Activated CD8-positive, alpha-beta T cell treated with anti-CD3 and anti-CD28 coated beads for 36 hours (primary cell): ENCODE measurements at regions not wholly inside any gene's neighbourhood (a gene's known extent, or its start where the extent isn't known, plus 50 kb on each side); places are given as distances from the start of the nearest gene placed in this dataset.

Source experiments
- ATAC-seq: fragments of 200-7000 bp; cut with Tn5 transposase; one replicate; pipeline ENCODE4 v1.10.0; 2021; ENCODE audit warnings: mild to moderate bottlenecking, moderate library complexity
- CTCF ChIA-PET: fragments of 350-600 bp; sonication (Branson Sonifier 250); formaldehyde crosslinking; loops from one replicate; lab custom pipeline; 2021; ENCODE audit warnings: antibody characterized with exemption; lab: Charles Lee
- POLR2A ChIA-PET: fragments of 350-600 bp; sonication (Branson Sonifier 250); formaldehyde crosslinking; loops from one replicate; lab custom pipeline; 2021; ENCODE audit warnings: antibody characterized with exemption; lab: Charles Lee
- DNase-seq: peaks from one replicate; pipeline ENCODE4 v3.0.0-alpha.2; 2020
- H3K27ac Mint-ChIP-seq: one replicate; pipeline ENCODE4 v1.8.0; 2021; ENCODE audit warnings: mild to moderate bottlenecking, mixed read lengths
- H3K27me3 Mint-ChIP-seq: one replicate; pipeline ENCODE4 v1.8.0; 2021; ENCODE audit warnings: mixed read lengths
- H3K36me3 Mint-ChIP-seq: one replicate; pipeline ENCODE4 v1.8.0; 2021; ENCODE audit warnings: low read depth, mixed read lengths
- H3K4me1 Mint-ChIP-seq: one replicate; pipeline ENCODE4 v1.8.0; 2021; ENCODE audit warnings: low read depth, mixed read lengths
- H3K4me3 Mint-ChIP-seq: one replicate; pipeline ENCODE4 v1.8.0; 2021; ENCODE audit warnings: mild to moderate bottlenecking, moderate library complexity, mixed read lengths
- H3K9me3 Mint-ChIP-seq: one replicate; pipeline ENCODE4 v1.8.0; 2021; ENCODE audit warnings: mixed read lengths
- intact Hi-C: fragments of 100-400 bp; cut with micrococcal nuclease; formaldehyde crosslinking; loops from one replicate; pipeline ENCODE4 v1.10.0; 2022
- TF ChIP-seq, protein P1 (sequence below): fragments of 200-600 bp; IDR thresholded peaks from one replicate; pipeline ENCODE4 v1.8.0; 2022; ENCODE audit warnings: antibody characterized with exemption, mild to moderate bottlenecking

GRCh38 chr5:51890435-51891116 is 507.3 kb downstream of the ISL1 start:
- Mint-ChIP-seq H3K27me3 (no peaks in the 10 kb centered on the region), H3K4me1 (no peaks in the 10 kb centered on the region), H3K27ac (no peak overlapping the region), H3K36me3 (no peaks in the 10 kb centered on the region), H3K9me3 (no peaks in the 10 kb centered on the region), H3K4me3 (no peak overlapping the region)
- intact Hi-C loops, result no loop called here
- no peak for DNase-seq
- ATAC-seq, result no peak
- TF ChIP-seq, protein P1, sequence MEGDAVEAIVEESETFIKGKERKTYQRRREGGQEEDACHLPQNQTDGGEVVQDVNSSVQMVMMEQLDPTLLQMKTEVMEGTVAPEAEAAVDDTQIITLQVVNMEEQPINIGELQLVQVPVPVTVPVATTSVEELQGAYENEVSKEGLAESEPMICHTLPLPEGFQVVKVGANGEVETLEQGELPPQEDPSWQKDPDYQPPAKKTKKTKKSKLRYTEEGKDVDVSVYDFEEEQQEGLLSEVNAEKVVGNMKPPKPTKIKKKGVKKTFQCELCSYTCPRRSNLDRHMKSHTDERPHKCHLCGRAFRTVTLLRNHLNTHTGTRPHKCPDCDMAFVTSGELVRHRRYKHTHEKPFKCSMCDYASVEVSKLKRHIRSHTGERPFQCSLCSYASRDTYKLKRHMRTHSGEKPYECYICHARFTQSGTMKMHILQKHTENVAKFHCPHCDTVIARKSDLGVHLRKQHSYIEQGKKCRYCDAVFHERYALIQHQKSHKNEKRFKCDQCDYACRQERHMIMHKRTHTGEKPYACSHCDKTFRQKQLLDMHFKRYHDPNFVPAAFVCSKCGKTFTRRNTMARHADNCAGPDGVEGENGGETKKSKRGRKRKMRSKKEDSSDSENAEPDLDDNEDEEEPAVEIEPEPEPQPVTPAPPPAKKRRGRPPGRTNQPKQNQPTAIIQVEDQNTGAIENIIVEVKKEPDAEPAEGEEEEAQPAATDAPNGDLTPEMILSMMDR, result no peak
- CTCF ChIA-PET, result no interaction called here
- POLR2A ChIA-PET, result no interaction called here

DNA sequence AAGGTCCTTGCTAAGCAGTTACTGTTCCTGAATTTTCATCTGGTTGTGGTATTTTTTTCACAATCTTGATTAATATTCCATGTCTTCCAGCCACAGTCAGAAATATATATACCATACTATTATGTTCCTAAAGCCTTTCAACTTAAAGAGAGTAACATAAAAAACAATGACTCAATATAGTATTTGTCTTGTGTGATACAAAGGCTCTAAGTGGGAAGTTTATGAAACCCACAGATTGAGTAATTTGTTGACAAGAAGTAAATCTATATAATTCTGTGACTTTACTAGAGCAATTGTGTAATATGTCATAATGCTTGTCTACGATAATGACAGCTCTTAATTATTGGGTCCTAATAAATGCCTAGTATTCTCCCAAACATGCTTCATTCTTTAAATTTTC is 509.4 kb downstream of the ISL1 start:
- no peaks in the 10 kb centered on the region for H3K4me1 Mint-ChIP-seq
- ChIA-PET POLR2A (no interaction called here), CTCF (interaction anchor here (1.2 kb wide), 1 partner anchor 930 kb away, joined by 3 read pairs; no protein-coding TSS in a partner anchor)
- intact Hi-C loops, result no loop called here
- H3K27me3 Mint-ChIP-seq, result no peaks in the 10 kb centered on the region
- H3K36me3 Mint-ChIP-seq, result no peaks in the 10 kb centered on the region
- H3K27ac Mint-ChIP-seq, result no peak overlapping the region
- TF ChIP-seq, protein P1, result no peak
- no peak overlapping the region for H3K4me3 Mint-ChIP-seq
- no peak for DNase-seq
- H3K9me3 Mint-ChIP-seq, result peaks cover 2% of the 10 kb centered on the region
- no peak for ATAC-seq

GRCh38 chr5:51895834-51896233 is 512.6 kb downstream of the ISL1 start:
- H3K27ac Mint-ChIP-seq, result no peak overlapping the region
- H3K9me3 Mint-ChIP-seq, result peaks cover 6% of the 10 kb centered on the region
- CTCF ChIA-PET, result no interaction called here
- no peaks in the 10 kb centered on the region for H3K4me1 Mint-ChIP-seq
- intact Hi-C loops, result no loop called here
- TF ChIP-seq, protein P1, result no peak
- no peaks in the 10 kb centered on the region for H3K36me3 Mint-ChIP-seq
- no peak for ATAC-seq
- no peak overlapping the region for H3K4me3 Mint-ChIP-seq
- POLR2A ChIA-PET, result no interaction called here
- no peaks in the 10 kb centered on the region for H3K27me3 Mint-ChIP-seq
- DNase-seq, result no peak

DNA sequence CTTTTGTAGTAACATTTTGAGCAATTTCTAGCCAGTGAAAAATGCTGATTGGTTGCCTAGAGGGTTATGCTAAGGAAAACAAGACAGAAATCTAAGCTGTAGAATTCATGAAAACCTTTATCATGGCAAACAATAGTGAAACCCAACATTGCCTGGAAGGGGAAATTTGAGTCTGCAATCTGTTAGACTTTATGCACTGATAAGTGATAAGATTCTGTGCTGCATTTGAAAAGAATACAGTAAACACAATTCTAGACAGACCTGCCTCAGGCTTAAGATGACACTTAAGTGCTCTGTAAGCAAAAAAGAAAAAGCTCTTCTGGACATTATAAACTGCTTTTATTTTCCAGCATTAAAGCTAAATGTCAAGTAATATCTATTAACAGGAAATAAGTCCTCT is 519.3 kb downstream of the ISL1 start:
- TF ChIP-seq, protein P1, result no peak
- intact Hi-C loops, result no loop called here
- H3K36me3 Mint-ChIP-seq, result no peaks in the 10 kb centered on the region
- POLR2A ChIA-PET, result no interaction called here
- no peaks in the 10 kb centered on the region for H3K4me1 Mint-ChIP-seq
- no peak overlapping the region for H3K27ac Mint-ChIP-seq
- CTCF ChIA-PET, result no interaction called here
- H3K4me3 Mint-ChIP-seq, result no peak overlapping the region
- H3K27me3 Mint-ChIP-seq, result no peaks in the 10 kb centered on the region
- ATAC-seq, result no peak
- peaks cover 4% of the 10 kb centered on the region for H3K9me3 Mint-ChIP-seq
- no peak for DNase-seq

GRCh38 chr5:51908215-51908614 is 525.0 kb downstream of the ISL1 start:
- no peak for DNase-seq
- H3K4me1 Mint-ChIP-seq, result no peaks in the 10 kb centered on the region
- no peak overlapping the region for H3K4me3 Mint-ChIP-seq

More at GRCh38 chr5:51908215-51908614, 525.0 kb downstream of the ISL1 start:
- H3K27me3 Mint-ChIP-seq, result no peaks in the 10 kb centered on the region
- TF ChIP-seq, protein P1, result no peak
- CTCF ChIA-PET, result no interaction called here
- no peak overlapping the region for H3K27ac Mint-ChIP-seq
- POLR2A ChIA-PET, result no interaction called here
- peaks cover 4% of the 10 kb centered on the region for H3K9me3 Mint-ChIP-seq
- ATAC-seq, result no peak
- intact Hi-C loops, result no loop called here
- H3K36me3 Mint-ChIP-seq, result no peaks in the 10 kb centered on the region
